ENCODE measurements at regions not wholly inside any gene's neighbourhood (a gene's known extent, or its start where the extent isn't known, plus 50 kb on each side); places are given as distances from the start of the nearest gene placed in this dataset.

GRCh38 chr4:124227981-124228380, 484.6 kb downstream of the ANKRD50 start:
- intact Hi-C loops (cut with DNase I): no loop called here
- ATAC-seq (ENCODE audit: low FRiP score) (no peak), DNase-seq (no peak)
- Histone ChIP-seq H3K4me3 (ENCODE audit: low read length in 2 of 2) (no peak overlapping the region), H3K9me3 (ENCODE audit: control insufficient read depth, low read length) (no peaks in the 10 kb centered on the region), H3K27me3 (ENCODE audit: control insufficient read depth in 1 of 2, insufficient read depth in 2 of 2, low read length in 1 of 2) (no peaks in the 10 kb centered on the region), H3K4me1 (ENCODE audit: control insufficient read depth in 1 of 2, insufficient read depth in 2 of 2, low read length in 2 of 2) (no peaks in the 10 kb centered on the region), H3K27ac (ENCODE audit: low read depth in 1 of 2, low read length in 2 of 2) (no peak overlapping the region), H3K36me3 (ENCODE audit: control insufficient read depth in 1 of 2, insufficient read depth in 2 of 2, low read length in 1 of 2) (no peaks in the 10 kb centered on the region)

- 59 to 81% methylated on average over 2 of the region's 2 CpGs for WGBS, 2 donors
- intact Hi-C loops (cut with DNase I): no loop called here
- no peak overlapping the region for H3K4me3 ChIP-seq (ENCODE audit: low read length in 2 of 2)
- DNase-seq (no peak), ATAC-seq (ENCODE audit: low FRiP score) (no peak)
- no peak overlapping the region for H3K27ac ChIP-seq (ENCODE audit: low read depth in 1 of 2, low read length in 2 of 2)
- H3K9me3 ChIP-seq (ENCODE audit: control insufficient read depth, low read length): no peaks in the 10 kb centered on the region
- H3K27me3 ChIP-seq (ENCODE audit: control insufficient read depth in 1 of 2, insufficient read depth in 2 of 2, low read length in 1 of 2): no peaks in the 10 kb centered on the region
- H3K36me3 ChIP-seq (ENCODE audit: control insufficient read depth in 1 of 2, insufficient read depth in 2 of 2, low read length in 1 of 2): no peaks in the 10 kb centered on the region
- no peaks in the 10 kb centered on the region for H3K4me1 ChIP-seq (ENCODE audit: control insufficient read depth in 1 of 2, insufficient read depth in 2 of 2, low read length in 2 of 2)
Observed at GRCh38 chr4:124230268-124230667, 482.3 kb downstream of the ANKRD50 start.

GRCh38 chr4:124234771-124235170, 477.8 kb downstream of the ANKRD50 start:
- Histone ChIP-seq H3K27ac (ENCODE audit: low read depth in 1 of 2, low read length in 2 of 2) (no peak overlapping the region), H3K4me3 (ENCODE audit: low read length in 2 of 2) (no peak overlapping the region), H3K36me3 (ENCODE audit: control insufficient read depth in 1 of 2, insufficient read depth in 2 of 2, low read length in 1 of 2) (no peaks in the 10 kb centered on the region), H3K9me3 (ENCODE audit: control insufficient read depth, low read length) (no peaks in the 10 kb centered on the region), H3K4me1 (ENCODE audit: control insufficient read depth in 1 of 2, insufficient read depth in 2 of 2, low read length in 2 of 2) (no peaks in the 10 kb centered on the region), H3K27me3 (ENCODE audit: control insufficient read depth in 1 of 2, insufficient read depth in 2 of 2, low read length in 1 of 2) (no peaks in the 10 kb centered on the region)
- no peak for DNase-seq
- 17 to 34% methylated on average over 2 of the region's 2 CpGs for WGBS, 2 donors
- intact Hi-C loops (cut with DNase I): no loop called here
- no peak for ATAC-seq (ENCODE audit: low FRiP score)

- ATAC-seq (ENCODE audit: low FRiP score) (no peak), DNase-seq (no peak)
- H3K4me1 ChIP-seq (ENCODE audit: control insufficient read depth in 1 of 2, insufficient read depth in 2 of 2, low read length in 2 of 2): no peaks in the 10 kb centered on the region
- H3K4me3 ChIP-seq (ENCODE audit: low read length in 2 of 2): no peak overlapping the region
- WGBS, 2 donors: 81 to 97% methylated on average over 3 of the region's 3 CpGs
- intact Hi-C loops (cut with DNase I): no loop called here
- no peaks in the 10 kb centered on the region for H3K36me3 ChIP-seq (ENCODE audit: control insufficient read depth in 1 of 2, insufficient read depth in 2 of 2, low read length in 1 of 2)
- H3K9me3 ChIP-seq (ENCODE audit: control insufficient read depth, low read length): peaks cover 2% of the 10 kb centered on the region
- no peak overlapping the region for H3K27ac ChIP-seq (ENCODE audit: low read depth in 1 of 2, low read length in 2 of 2)
- no peaks in the 10 kb centered on the region for H3K27me3 ChIP-seq (ENCODE audit: control insufficient read depth in 1 of 2, insufficient read depth in 2 of 2, low read length in 1 of 2)
Observed at GRCh38 chr4:124243671-124244366, 468.7 kb downstream of the ANKRD50 start.

GRCh38 chr4:124253080-124253479, 459.5 kb downstream of the ANKRD50 start:
- intact Hi-C loops (cut with DNase I): no loop called here
- Histone ChIP-seq H3K4me3 (ENCODE audit: low read length in 2 of 2) (no peak overlapping the region), H3K27me3 (ENCODE audit: control insufficient read depth in 1 of 2, insufficient read depth in 2 of 2, low read length in 1 of 2) (no peaks in the 10 kb centered on the region), H3K36me3 (ENCODE audit: control insufficient read depth in 1 of 2, insufficient read depth in 2 of 2, low read length in 1 of 2) (no peaks in the 10 kb centered on the region), H3K27ac (ENCODE audit: low read depth in 1 of 2, low read length in 2 of 2) (no peak overlapping the region), H3K9me3 (ENCODE audit: control insufficient read depth, low read length) (no peaks in the 10 kb centered on the region), H3K4me1 (ENCODE audit: control insufficient read depth in 1 of 2, insufficient read depth in 2 of 2, low read length in 2 of 2) (no peaks in the 10 kb centered on the region)
- no peak for ATAC-seq (ENCODE audit: low FRiP score)
- DNase-seq: no peak

- WGBS, 2 donors: 19 to 20% methylated on average over 7 of the region's 7 CpGs
- intact Hi-C loops (cut with DNase I): loop anchor here (5.0 to 10.0 kb wide), 4 partner anchors 150 to 1528 kb away; partner anchors contain the start of gene BBS12 (in 1 of the 2)
- H3K4me3 ChIP-seq (ENCODE audit: low read length in 2 of 2): no peak overlapping the region
- no peaks in the 10 kb centered on the region for H3K9me3 ChIP-seq (ENCODE audit: control insufficient read depth, low read length)
- H3K4me1 ChIP-seq (ENCODE audit: control insufficient read depth in 1 of 2, insufficient read depth in 2 of 2, low read length in 2 of 2): no peaks in the 10 kb centered on the region
- DNase-seq (peak in 1 of 2 donors; percentile 61), ATAC-seq (ENCODE audit: low FRiP score) (peak; percentile 89)
- H3K27ac ChIP-seq (ENCODE audit: low read depth in 1 of 2, low read length in 2 of 2): no peak overlapping the region
- no peaks in the 10 kb centered on the region for H3K36me3 ChIP-seq (ENCODE audit: control insufficient read depth in 1 of 2, insufficient read depth in 2 of 2, low read length in 1 of 2)
- no peaks in the 10 kb centered on the region for H3K27me3 ChIP-seq (ENCODE audit: control insufficient read depth in 1 of 2, insufficient read depth in 2 of 2, low read length in 1 of 2)
Observed at GRCh38 chr4:124262211-124263179, 450.0 kb downstream of the ANKRD50 start.

- H3K9me3 ChIP-seq (ENCODE audit: control insufficient read depth, low read length): no peaks in the 10 kb centered on the region
- H3K27me3 ChIP-seq (ENCODE audit: control insufficient read depth in 1 of 2, insufficient read depth in 2 of 2, low read length in 1 of 2): no peaks in the 10 kb centered on the region
- no peak for DNase-seq
- H3K27ac ChIP-seq (ENCODE audit: low read depth in 1 of 2, low read length in 2 of 2): no peak overlapping the region
- H3K4me3 ChIP-seq (ENCODE audit: low read length in 2 of 2): no peak overlapping the region
- no peaks in the 10 kb centered on the region for H3K36me3 ChIP-seq (ENCODE audit: control insufficient read depth in 1 of 2, insufficient read depth in 2 of 2, low read length in 1 of 2)
- no peaks in the 10 kb centered on the region for H3K4me1 ChIP-seq (ENCODE audit: control insufficient read depth in 1 of 2, insufficient read depth in 2 of 2, low read length in 2 of 2)
- no peak for ATAC-seq (ENCODE audit: low FRiP score)
- WGBS, 2 donors: 32 to 56% methylated on average over 1 of the region's 1 CpG
- intact Hi-C loops (cut with DNase I): loop anchor here in 1 of 2 donors (5.0 to 10.0 kb wide), 2 partner anchors 1163 to 1531 kb away; partner anchors contain the start of gene BBS12
Observed at GRCh38 chr4:124265701-124266100, 446.8 kb downstream of the ANKRD50 start.

GRCh38 chr4:124266721-124267120, 445.8 kb downstream of the ANKRD50 start:
- no peak overlapping the region for H3K4me3 ChIP-seq (ENCODE audit: low read length in 2 of 2)
- H3K4me1 ChIP-seq (ENCODE audit: control insufficient read depth in 1 of 2, insufficient read depth in 2 of 2, low read length in 2 of 2): no peaks in the 10 kb centered on the region
- intact Hi-C loops (cut with DNase I): loop anchor here in 1 of 2 donors (5.0 to 10.0 kb wide), 2 partner anchors 1164 to 1532 kb away; partner anchors contain the start of gene BBS12
- DNase-seq: no peak
- no peaks in the 10 kb centered on the region for H3K9me3 ChIP-seq (ENCODE audit: control insufficient read depth, low read length)
- no peak overlapping the region for H3K27ac ChIP-seq (ENCODE audit: low read depth in 1 of 2, low read length in 2 of 2)
- no peaks in the 10 kb centered on the region for H3K27me3 ChIP-seq (ENCODE audit: control insufficient read depth in 1 of 2, insufficient read depth in 2 of 2, low read length in 1 of 2)
- WGBS, 2 donors: 81 to 83% methylated on average over 3 of the region's 3 CpGs
- no peaks in the 10 kb centered on the region for H3K36me3 ChIP-seq (ENCODE audit: control insufficient read depth in 1 of 2, insufficient read depth in 2 of 2, low read length in 1 of 2)
- no peak for ATAC-seq (ENCODE audit: low FRiP score)

Data from aorta (tissue), 5 donors.